ENCODE measurements at regions not wholly inside any gene's neighbourhood (a gene's known extent, or its start where the extent isn't known, plus 50 kb on each side); places are given as distances from the start of the nearest gene placed in this dataset.

DNA sequence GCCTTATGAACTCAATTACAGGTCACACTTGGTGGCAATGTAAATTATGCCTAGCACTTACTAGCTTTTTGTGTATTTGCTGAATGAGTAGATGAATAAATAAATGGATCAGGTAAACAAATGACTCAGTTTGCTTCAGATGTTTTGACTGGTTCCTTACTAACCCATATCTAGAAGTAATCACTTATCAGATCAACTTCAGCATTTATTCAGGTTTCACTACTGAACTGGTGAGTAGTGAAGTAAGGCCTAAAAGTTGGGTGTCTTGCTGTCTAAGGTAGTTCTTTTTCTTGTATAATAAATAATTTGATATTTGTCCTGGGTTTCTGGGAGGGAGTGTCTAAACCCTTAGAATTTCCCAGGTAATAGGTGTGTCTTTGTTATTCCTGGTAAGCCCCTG, 205.0 kb downstream of the UXS1 start:
- ATAC-seq, result no peak
- DNase-seq, result no peak
- peaks cover 27% of the 10 kb centered on the region for H3K4me1 Mint-ChIP-seq
- peaks cover 32% of the 10 kb centered on the region for H3K36me3 Mint-ChIP-seq
- CTCF ChIA-PET, result no interaction called here
- no peak overlapping the region for H3K27ac Mint-ChIP-seq
- H3K27me3 Mint-ChIP-seq, result no peaks in the 10 kb centered on the region
- H3K4me3 Mint-ChIP-seq, result no peak overlapping the region
- peaks cover 26% of the 10 kb centered on the region for H3K9me3 Mint-ChIP-seq (ENCODE audit: low read depth)

DNA sequence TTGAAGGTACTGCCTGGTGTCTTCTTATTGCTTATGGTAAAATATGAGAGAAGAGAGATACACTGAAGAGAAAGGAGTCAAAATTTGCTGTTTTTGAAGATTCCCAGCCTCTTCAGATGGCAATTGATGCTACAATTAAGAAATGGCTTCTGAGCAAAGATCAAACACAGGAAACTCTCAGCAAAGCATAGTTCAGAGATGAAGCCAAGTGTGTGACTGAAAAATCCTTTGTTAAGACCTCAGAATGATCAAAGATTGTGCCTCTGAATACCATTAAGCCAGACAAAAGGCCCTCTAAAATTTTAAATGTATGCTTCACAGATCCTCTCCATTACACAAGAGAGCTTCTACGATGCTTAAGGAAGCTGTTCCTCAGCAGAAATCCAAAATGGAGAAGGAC, 216.3 kb downstream of the UXS1 start:
- CTCF ChIA-PET, result interaction anchor here (1.2 kb wide), 1 partner anchor 60 kb away, joined by 3 read pairs; no protein-coding TSS in a partner anchor
- Mint-ChIP-seq H3K36me3 (no peaks in the 10 kb centered on the region), H3K4me3 (no peak overlapping the region), H3K9me3 (ENCODE audit: low read depth) (no peaks in the 10 kb centered on the region), H3K27ac (no peak overlapping the region), H3K4me1 (peaks cover 2% of the 10 kb centered on the region), H3K27me3 (no peaks in the 10 kb centered on the region)
- no peak for ATAC-seq
- no peak for DNase-seq

DNA sequence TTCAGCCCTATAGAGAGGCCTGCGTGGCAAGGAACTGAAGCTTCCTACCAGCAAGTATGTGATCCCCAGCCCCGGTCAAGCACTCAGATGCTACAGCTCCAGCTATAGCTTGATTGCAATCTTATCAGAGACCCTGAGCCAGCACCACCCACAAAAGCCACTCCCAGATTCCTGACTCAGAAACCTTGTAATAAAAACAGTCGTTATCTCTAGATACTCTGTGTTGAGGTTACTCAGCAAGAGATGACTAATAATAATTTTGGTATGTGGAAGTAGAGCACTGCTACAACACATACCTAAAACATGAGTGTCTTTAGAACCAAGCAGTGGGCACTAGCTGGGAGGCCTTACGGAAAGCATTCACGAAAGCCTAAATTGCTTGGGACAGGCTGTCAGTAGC, 216.9 kb downstream of the UXS1 start:
- no peaks in the 10 kb centered on the region for H3K27me3 Mint-ChIP-seq
- H3K36me3 Mint-ChIP-seq, result no peaks in the 10 kb centered on the region
- CTCF ChIA-PET, result interaction anchor here (1.2 kb wide), 1 partner anchor 60 kb away, joined by 3 read pairs; no protein-coding TSS in a partner anchor
- no peak for ATAC-seq
- no peaks in the 10 kb centered on the region for H3K9me3 Mint-ChIP-seq (ENCODE audit: low read depth)
- H3K4me3 Mint-ChIP-seq, result no peak overlapping the region
- peaks cover 3% of the 10 kb centered on the region for H3K4me1 Mint-ChIP-seq
- no peak for DNase-seq
- no peak overlapping the region for H3K27ac Mint-ChIP-seq

DNA sequence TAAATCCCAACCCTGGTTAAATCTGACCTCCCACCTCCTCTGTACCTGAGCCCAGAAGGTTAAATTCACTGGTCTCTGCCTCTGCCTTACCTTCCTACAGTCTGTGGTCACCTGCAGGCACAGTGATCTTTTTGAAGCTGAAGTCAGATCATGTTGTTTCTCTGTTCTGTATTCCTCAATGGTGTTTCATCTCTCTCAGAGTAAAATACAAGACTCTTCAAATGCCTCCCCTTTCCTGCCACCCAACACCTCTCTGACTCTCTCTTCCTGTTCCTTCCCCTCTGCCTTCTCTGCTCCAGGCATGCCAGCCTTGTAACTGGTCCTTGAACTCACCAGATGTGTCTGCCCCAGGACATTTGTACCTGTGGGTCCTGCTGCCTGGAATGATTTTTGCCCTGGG, 219.3 kb downstream of the UXS1 start:
- H3K4me3 Mint-ChIP-seq, result no peak overlapping the region
- H3K27me3 Mint-ChIP-seq, result no peaks in the 10 kb centered on the region
- CTCF ChIA-PET, result no interaction called here
- DNase-seq (no peak), ATAC-seq (no peak)
- no peaks in the 10 kb centered on the region for H3K36me3 Mint-ChIP-seq
- H3K27ac Mint-ChIP-seq, result no peak overlapping the region
- peaks cover 8% of the 10 kb centered on the region for H3K4me1 Mint-ChIP-seq
- H3K9me3 Mint-ChIP-seq (ENCODE audit: low read depth), result no peaks in the 10 kb centered on the region

DNA sequence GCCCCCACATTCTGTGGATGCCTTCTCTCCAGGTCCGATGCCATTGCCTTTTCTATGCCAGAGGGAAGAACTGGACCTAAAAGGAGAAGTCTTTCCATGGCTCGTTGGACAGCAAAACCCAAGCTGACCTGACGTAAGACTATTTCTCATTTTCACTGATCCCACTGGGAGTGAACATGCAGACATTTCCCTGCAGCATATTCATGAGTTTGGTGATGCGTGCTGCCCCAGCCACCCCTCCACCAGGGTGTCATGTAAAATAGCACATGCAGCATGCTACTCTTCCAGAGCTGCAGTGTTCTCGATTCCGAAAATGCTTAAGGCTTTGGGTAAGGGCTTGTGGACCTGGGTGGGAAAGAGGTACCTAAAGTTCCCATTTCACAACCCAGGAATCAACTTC, 221.2 kb downstream of the UXS1 start:
- Mint-ChIP-seq H3K27me3 (no peaks in the 10 kb centered on the region), H3K4me3 (no peak overlapping the region), H3K27ac (no peak overlapping the region), H3K4me1 (peaks cover 8% of the 10 kb centered on the region), H3K36me3 (no peaks in the 10 kb centered on the region), H3K9me3 (ENCODE audit: low read depth) (no peaks in the 10 kb centered on the region)
- CTCF ChIA-PET, result no interaction called here
- no peak for DNase-seq
- no peak for ATAC-seq

DNA sequence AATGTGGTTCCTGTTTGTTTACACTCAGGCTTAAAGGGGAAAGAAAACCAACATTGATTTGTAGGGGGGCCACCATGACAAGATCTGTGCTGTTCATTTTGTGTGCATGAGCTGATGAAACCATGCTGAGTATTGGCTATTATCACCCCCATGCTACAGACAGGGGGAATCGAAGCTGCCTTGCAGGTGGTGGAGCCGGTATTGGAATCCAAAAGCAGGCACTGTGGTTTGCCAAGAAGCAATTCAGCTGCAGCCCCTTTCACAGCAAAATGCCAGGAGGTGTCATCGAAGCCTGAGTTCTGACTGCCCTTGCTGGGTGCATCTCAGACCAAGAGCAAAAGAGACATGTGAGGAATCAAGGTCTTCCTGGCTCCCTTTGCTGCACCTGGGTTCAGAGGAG, 221.9 kb downstream of the UXS1 start:
- DNase-seq (no peak), ATAC-seq (no peak)
- Mint-ChIP-seq H3K4me3 (no peak overlapping the region), H3K27ac (no peak overlapping the region), H3K4me1 (peaks cover 8% of the 10 kb centered on the region), H3K9me3 (ENCODE audit: low read depth) (no peaks in the 10 kb centered on the region), H3K27me3 (no peaks in the 10 kb centered on the region), H3K36me3 (no peaks in the 10 kb centered on the region)
- CTCF ChIA-PET, result no interaction called here

DNA sequence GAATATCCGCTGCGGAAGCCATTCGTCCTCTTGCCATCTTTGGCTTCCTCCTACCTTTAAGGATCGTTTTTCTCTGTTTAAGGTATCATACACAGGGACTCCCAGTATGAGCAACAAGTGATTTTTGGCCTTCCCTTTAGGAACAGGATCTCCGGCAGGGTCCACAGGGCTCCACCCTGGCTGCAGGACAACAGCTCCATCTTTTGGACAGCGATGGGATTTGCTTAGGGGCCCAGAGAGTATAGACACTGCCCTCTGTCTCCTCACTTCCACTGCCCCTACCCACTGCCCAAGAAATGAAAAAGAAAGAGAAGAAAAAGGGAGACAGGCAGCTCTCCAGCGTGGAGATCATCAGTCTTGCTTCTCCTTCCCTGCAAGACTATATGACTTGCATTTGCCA, 224.5 kb downstream of the UXS1 start:
- DNase-seq, result no peak
- H3K4me1 Mint-ChIP-seq, result peaks cover 5% of the 10 kb centered on the region
- H3K27ac Mint-ChIP-seq, result no peak overlapping the region
- H3K9me3 Mint-ChIP-seq (ENCODE audit: low read depth), result no peaks in the 10 kb centered on the region
- H3K4me3 Mint-ChIP-seq, result no peak overlapping the region
- CTCF ChIA-PET, result interaction anchor here (1.4 kb wide), 1 partner anchor 10 kb away, joined by 5 read pairs; no protein-coding TSS in a partner anchor
- no peaks in the 10 kb centered on the region for H3K27me3 Mint-ChIP-seq
- H3K36me3 Mint-ChIP-seq, result no peaks in the 10 kb centered on the region
- ATAC-seq, result peak; percentile 53

DNA sequence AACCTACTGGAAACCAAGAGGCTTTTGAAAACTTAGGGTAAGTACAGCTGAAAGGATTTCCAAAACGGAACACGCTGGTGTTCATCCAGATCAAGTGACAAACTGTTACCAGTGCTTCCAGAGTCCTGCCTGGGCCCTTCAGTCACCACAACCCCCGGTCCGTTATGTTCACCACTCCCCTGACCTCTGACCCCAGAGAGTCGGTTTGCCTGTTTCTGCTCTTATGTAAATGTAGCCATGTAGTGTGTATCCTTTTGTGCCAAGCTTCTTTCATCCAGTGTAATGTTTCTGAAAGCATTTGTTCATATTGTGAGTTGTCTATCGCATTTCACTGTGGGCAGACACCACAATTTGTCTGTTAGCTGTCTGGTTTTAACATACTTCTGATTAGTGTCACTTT, 217.5 kb downstream of the NCK2 start:
- ATAC-seq, result no peak
- DNase-seq, result no peak
- no peak overlapping the region for H3K27ac Mint-ChIP-seq
- H3K9me3 Mint-ChIP-seq (ENCODE audit: low read depth), result no peaks in the 10 kb centered on the region
- H3K4me1 Mint-ChIP-seq, result no peaks in the 10 kb centered on the region
- no peak overlapping the region for H3K4me3 Mint-ChIP-seq
- CTCF ChIA-PET, result interaction anchor here (0.9 kb wide), 1 partner anchor 386 kb away, joined by 3 read pairs; no protein-coding TSS in a partner anchor
- peaks cover 2% of the 10 kb centered on the region for H3K27me3 Mint-ChIP-seq
- H3K36me3 Mint-ChIP-seq, result no peaks in the 10 kb centered on the region

DNA sequence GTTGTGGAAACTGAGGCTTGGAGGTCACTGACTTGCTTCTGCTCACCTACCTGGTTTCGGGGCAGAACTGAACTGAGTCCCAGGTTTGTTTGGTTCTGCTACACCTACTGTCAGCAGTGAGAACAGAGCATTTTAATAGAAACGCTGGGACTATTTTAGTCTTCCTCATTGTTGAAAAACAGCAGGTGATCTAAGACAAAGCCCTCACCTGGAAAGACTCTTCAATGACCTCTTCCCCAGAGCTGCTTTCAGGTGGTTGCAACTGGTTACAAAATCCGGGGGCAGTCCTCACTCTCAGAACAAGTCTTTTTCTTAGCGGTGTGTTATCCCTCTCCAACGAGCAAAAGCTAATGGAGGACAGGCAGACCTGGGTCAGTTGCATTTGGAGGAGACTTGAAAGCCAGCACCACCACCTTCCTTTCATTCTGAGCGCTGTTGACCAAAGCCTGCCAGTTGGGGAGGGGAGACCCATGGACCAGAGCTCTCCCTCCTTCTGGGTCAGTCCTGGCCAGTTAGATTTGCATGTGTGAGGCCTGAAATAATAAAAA, 217.0 kb downstream of the NCK2 start:
- H3K4me1 Mint-ChIP-seq, result no peaks in the 10 kb centered on the region
- CTCF ChIA-PET, result interaction anchor here (0.9 kb wide), 1 partner anchor 385 kb away, joined by 3 read pairs; no protein-coding TSS in a partner anchor
- peaks cover 2% of the 10 kb centered on the region for H3K27me3 Mint-ChIP-seq

DNA sequence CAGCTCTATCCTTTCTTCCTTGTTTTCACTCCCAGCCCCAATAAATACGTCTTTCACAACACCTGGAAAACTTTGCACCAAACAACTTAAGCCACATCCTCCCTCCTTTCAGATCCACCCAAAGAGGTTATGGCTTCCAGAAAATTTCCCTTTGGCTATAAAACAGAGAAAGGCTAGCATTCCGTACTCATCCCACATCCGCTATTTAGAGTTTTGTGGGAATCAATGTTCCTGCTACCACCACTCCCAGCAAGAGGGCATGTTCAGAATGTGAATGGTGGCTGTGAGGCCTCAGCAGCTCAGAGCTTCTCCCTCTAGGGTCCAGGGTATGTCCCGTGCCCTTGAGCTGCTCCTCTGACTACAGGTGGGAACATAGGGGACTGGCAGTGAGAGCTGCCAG, 214.6 kb downstream of the NCK2 start:
- no peak for DNase-seq
- Mint-ChIP-seq H3K27ac (no peak overlapping the region), H3K27me3 (peaks cover 2% of the 10 kb centered on the region), H3K4me3 (no peak overlapping the region), H3K9me3 (ENCODE audit: low read depth) (no peaks in the 10 kb centered on the region), H3K36me3 (no peaks in the 10 kb centered on the region), H3K4me1 (peaks cover 5% of the 10 kb centered on the region)
- CTCF ChIA-PET, result interaction anchor here (0.9 to 1.3 kb wide), 2 partner anchors 11 kb away, joined by 3 to 5 read pairs; no protein-coding TSS in a partner anchor
- no peak for ATAC-seq

More for the DNA sequence above, 217.0 kb downstream of the NCK2 start:
- H3K4me3 Mint-ChIP-seq, result no peak overlapping the region
- no peaks in the 10 kb centered on the region for H3K9me3 Mint-ChIP-seq (ENCODE audit: low read depth)
- H3K36me3 Mint-ChIP-seq, result no peaks in the 10 kb centered on the region
- ATAC-seq (no peak), DNase-seq (no peak)
- H3K27ac Mint-ChIP-seq, result no peak overlapping the region

DNA sequence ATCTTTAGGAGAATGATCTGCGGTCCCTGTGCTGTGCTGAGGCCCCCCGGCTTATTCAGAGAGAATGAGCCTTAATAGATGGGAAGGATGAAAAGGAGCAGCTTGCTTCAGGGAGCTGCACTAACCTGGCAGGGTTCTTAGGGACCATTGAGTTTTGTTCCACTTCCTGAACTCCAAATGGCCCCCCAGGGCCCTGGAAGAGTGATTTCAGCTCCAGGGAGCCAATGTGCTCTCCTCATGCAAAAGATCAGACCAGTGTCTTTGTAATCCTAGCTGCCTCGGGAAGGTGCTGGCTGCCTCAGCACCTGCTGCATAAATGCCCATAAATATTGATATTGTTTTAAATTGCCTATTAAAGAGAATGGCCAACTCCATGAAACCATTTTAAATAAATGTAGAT, 210.2 kb downstream of the NCK2 start:
- H3K27ac Mint-ChIP-seq, result no peak overlapping the region
- peaks cover 20% of the 10 kb centered on the region for H3K4me1 Mint-ChIP-seq
- CTCF ChIA-PET, result no interaction called here
- no peak overlapping the region for H3K4me3 Mint-ChIP-seq
- H3K27me3 Mint-ChIP-seq, result no peaks in the 10 kb centered on the region
- no peak for DNase-seq
- no peaks in the 10 kb centered on the region for H3K9me3 Mint-ChIP-seq (ENCODE audit: low read depth)
- H3K36me3 Mint-ChIP-seq, result no peaks in the 10 kb centered on the region
- no peak for ATAC-seq

DNA sequence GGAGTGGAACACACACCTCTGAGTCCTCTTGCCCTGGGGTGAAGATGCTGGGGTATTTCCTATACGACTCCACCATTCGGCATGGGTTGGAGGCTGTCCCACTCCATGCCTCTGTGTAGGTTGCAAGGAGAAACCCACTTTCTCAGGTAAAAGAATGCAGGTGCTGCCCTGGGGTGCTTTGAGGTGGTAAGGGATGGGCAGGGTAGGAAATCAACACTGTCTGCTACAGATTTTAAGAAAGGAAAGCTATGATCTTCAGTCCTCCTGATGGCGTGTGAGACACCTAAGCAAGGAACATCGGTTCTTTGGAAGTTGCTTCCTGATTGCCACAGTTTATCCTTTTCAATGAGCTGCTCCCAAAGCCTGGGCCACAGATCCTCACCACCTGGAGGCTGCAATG, 209.2 kb downstream of the NCK2 start:
- H3K27ac Mint-ChIP-seq, result no peak overlapping the region
- peaks cover 20% of the 10 kb centered on the region for H3K4me1 Mint-ChIP-seq
- no peaks in the 10 kb centered on the region for H3K27me3 Mint-ChIP-seq
- no peak overlapping the region for H3K4me3 Mint-ChIP-seq
- DNase-seq, result no peak
- H3K9me3 Mint-ChIP-seq (ENCODE audit: low read depth), result no peaks in the 10 kb centered on the region
- CTCF ChIA-PET, result no interaction called here
- no peaks in the 10 kb centered on the region for H3K36me3 Mint-ChIP-seq
- ATAC-seq, result no peak

DNA sequence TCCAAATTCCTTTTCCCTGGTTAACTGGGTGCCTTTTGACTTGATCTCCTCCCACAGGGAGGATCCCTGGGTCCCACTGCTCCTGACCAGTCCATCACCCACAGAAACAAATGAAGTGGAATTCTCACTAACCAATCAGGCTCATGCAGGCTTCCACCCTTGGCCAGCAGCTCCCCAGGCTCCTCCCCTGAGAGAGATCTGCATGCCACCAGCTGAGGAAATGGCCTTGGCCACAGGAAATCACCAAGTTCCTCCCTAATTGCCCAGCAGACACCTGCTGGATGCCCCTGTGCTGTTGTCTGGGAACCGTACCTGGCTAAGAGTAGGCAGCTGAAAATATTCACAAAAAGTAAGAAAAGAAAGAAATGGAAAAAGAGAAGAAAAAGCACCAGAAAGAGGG, 207.4 kb downstream of the NCK2 start:
- peaks cover 23% of the 10 kb centered on the region for H3K4me1 Mint-ChIP-seq
- H3K4me3 Mint-ChIP-seq, result no peak overlapping the region
- H3K27me3 Mint-ChIP-seq, result no peaks in the 10 kb centered on the region
- H3K9me3 Mint-ChIP-seq (ENCODE audit: low read depth), result no peaks in the 10 kb centered on the region
- no peaks in the 10 kb centered on the region for H3K36me3 Mint-ChIP-seq
- no peak overlapping the region for H3K27ac Mint-ChIP-seq
- ATAC-seq, result no peak
- CTCF ChIA-PET, result interaction anchor here (1.1 to 1.3 kb wide), 2 partner anchors 17 to 19 kb away, joined by 3 read pairs; no protein-coding TSS in a partner anchor
- DNase-seq, result no peak

DNA sequence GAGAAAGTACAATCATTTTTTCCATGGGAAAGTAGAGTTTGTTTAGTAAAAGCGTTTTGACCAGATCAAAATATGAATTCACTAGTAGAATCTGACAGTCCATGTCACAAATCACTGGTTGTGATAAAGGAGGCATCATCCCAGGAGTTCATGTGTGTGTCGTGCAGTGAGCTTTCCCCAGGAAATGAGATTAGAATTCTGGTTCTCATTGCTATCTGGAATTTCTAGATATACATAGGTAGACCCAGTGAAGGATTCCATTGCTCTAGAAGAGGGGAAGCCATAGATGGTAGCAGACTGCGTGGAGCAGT, 206.6 kb downstream of the NCK2 start:
- ATAC-seq (no peak), DNase-seq (no peak)
- CTCF ChIA-PET, result interaction anchor here (1.3 kb wide), 1 partner anchor 16 kb away, joined by 3 read pairs; no protein-coding TSS in a partner anchor
- H3K4me3 Mint-ChIP-seq, result no peak overlapping the region
- no peaks in the 10 kb centered on the region for H3K27me3 Mint-ChIP-seq
- H3K4me1 Mint-ChIP-seq, result peaks cover 23% of the 10 kb centered on the region
- H3K27ac Mint-ChIP-seq, result no peak overlapping the region
- no peaks in the 10 kb centered on the region for H3K36me3 Mint-ChIP-seq
- no peaks in the 10 kb centered on the region for H3K9me3 Mint-ChIP-seq (ENCODE audit: low read depth)

Measured in activated CD8-positive, alpha-beta memory T cell treated with anti-CD3 and anti-CD28 coated beads, Interleukin-2, amount 10 ng/mL, durations not matched to agents 7 days and 5 days (primary cell).